SIG-M5 treated with dmso at 0.1 percent for 504 hours (cell line): ENCODE measurements at regions not wholly inside any gene's neighbourhood (a gene's known extent, or its start where the extent isn't known, plus 50 kb on each side); places are given as distances from the start of the nearest gene placed in this dataset.

ENCODE experiments used
- DNase-seq: peaks from one replicate; lab custom pipeline; 2025; ENCODE audit not compliant: unreplicated experiment; lab: John Stamatoyannopoulos, UW

DNA sequence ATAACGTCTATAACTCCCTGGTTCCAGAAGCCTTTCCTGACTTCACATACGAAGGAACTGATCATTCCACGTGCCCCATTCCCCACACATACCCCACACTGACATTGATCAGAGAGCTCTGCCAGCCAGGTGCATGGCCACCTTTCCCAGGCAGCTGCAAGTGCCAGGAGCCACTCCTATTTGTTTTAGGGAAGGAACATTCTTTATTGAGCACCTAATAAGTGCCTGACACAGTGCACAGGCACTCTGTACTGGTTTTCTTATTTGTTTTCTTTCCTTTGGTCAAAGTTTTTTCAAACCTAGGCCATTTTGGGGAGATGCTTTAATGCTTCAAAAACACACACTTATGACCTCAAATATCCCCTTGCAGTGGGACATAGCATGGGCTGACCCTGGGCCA lies 50.0 kb downstream of the PITPNM2 start:
- DNase-seq = no peak

DNA sequence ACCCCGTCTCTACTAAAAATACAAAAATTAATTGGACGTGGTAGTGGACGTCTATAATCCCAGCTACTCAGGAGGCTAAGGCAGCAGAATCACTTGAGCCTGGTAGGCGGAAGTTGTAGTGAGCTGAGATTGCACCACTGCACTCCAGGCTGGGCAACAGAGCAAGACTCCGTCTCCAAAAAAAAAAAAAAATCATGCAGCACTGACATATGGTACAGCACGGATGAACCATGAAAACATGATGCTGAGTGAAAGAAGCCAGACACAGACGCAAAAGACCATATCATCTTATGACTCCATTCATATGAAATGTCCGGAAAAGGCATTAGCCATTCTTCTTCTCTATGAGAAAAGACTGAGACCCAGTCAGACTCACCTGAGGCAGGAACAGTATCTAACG lies 50.4 kb downstream of the PITPNM2 start:
- DNase-seq = no peak

DNA sequence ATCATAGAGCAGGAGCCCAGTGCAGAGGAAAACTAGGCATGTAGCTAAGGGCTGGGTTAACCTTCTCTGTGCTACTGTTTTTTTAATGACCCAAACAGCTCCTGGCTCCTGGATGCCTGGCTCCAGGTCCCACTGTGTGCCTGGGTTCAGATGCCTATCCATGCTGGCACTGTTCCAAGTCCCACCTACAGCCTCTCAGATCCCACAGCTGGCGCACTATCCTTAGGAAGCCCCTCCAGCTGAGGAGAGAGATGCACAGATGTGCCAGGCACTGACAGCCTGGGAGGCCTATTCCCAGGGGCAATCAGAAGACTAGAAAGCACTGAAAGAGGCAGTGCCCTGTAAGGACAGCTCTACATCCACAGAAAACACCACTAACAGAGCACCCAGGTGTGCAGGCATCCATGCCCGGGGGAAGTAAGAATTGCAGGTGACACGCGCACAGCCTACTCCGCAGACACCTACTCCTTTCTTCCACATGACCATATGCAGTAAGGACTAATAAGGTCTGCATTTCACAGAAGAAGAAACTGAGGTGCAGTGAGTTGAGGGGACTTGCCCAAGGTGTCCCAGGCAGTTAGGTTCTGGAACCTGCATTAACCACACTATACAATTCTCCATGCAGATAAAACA lies 51.2 kb downstream of the PITPNM2 start:
- DNase-seq = no peak

DNA sequence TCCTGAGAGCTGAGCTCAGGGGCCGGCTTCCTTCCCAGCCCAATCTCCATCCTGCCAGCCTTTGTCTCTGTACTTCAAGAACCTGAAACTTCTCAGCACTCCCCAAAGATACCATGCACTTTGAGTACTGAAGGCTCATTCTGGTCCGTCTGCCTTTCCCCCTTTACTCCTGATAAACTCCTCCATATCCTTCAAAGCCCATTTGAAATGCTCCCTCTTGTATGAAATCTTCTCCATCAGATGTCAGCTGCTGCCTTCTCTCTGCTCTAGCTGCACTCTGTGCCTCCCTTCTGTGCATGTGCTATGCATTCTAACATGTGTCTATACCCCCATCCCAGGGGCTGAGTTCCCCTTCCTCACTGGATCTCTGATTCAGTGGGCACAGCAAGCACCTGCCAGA lies 52.1 kb downstream of the PITPNM2 start:
- no peak for DNase-seq

DNA sequence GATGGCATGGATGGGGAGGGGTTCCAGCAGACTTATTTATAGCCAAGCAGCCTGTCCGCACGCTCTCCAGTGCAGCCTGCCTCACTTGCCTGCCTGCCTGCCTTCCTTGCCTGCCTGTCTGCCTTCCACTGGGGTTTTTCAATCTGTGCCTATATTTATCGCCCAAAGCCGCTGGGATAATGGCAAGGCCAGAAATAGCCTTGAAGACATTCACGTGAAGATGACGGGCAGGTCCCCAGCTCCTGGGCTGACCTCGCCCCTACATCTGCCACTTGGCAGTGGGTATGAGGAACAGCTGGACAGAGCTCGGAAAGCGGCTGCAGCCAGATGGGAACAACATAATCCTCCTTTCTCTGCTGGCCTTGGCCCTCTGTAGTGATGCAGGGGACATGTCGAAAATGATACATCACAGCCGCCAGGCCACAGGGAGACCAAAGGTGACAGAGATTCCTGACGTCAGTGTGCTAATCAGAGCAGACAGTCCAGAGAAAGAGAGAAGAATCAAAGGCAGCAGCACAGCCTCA lies 53.3 kb downstream of the PITPNM2 start:
- DNase-seq = no peak

DNA sequence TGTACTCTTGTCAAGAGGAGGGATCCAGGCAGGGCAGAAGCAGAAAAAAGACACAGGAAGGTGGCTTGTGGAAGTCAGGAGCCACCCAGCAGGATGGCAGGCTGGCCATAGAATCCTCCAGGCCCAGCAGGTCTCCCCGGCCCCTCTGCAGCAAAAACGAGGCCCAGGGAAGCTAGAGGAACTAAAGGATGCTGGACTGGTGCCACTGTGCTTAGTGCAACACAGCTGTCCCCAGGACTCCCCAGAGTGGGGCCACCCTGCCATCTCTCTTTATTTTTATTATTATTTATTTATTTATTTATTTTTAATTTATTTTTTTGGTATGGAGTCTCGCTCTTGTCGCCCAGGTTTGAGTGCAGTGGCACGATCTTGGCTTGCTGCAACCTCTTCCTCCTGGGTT lies 54.1 kb downstream of the PITPNM2 start:
- DNase-seq = no peak

DNA sequence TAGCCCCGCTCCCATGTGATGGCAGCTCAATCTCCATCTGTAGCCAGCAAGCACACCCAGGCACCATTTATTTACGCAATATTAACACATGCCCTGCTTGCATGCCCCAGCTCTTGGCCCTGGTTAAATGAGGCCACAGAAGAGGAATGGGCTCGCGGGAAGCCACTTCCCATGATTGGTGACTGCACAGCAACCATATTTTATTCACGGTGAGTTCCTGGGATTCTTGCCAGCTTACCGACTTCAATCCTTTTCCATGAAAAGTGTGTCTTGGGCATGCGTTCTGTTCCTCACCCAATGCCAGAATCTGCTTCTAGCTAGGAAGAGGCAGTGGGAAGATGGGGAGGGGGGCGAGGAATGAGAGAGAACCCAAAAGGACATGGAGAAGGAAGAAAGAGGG lies 54.7 kb downstream of the PITPNM2 start:
- no peak for DNase-seq

DNA sequence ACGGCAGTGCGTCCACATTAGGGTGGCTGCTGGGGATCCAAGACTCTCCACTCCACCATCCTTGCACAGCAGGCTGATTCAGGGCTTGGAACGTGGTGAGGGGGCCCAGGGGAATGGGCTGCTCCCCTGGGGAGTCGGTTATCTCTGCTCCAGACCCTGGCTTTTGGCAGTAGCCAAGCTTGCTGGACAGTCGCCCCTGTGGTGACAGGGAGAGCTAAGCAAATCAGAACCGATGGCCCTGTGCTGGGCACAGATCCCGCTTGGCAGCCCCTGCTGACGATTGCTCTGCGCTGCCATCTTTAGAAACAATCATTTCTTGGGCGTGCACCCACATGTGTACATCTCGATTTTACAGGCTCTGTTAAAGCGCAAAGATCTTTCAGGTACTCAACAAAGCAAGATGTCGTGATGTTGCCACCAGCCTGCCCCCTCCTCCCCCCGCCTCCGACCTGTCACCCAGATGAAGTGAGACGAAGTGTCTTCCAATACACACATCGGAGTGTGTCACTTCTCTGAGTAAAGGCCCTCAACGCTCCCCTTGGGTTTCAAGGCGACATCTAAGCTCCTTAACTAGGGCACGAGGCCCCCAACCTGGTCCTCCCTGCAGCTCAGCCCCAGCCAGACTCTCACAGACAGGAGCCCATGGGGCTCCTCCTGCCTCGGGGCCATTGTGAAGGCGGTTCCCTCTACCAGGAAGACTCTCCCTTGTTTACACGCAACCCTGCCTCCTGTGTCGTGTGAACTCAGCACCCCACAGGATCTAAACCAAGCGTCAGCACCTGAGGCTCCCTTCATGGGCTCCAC lies 55.6 kb downstream of the PITPNM2 start:
- DNase-seq = no peak

DNA sequence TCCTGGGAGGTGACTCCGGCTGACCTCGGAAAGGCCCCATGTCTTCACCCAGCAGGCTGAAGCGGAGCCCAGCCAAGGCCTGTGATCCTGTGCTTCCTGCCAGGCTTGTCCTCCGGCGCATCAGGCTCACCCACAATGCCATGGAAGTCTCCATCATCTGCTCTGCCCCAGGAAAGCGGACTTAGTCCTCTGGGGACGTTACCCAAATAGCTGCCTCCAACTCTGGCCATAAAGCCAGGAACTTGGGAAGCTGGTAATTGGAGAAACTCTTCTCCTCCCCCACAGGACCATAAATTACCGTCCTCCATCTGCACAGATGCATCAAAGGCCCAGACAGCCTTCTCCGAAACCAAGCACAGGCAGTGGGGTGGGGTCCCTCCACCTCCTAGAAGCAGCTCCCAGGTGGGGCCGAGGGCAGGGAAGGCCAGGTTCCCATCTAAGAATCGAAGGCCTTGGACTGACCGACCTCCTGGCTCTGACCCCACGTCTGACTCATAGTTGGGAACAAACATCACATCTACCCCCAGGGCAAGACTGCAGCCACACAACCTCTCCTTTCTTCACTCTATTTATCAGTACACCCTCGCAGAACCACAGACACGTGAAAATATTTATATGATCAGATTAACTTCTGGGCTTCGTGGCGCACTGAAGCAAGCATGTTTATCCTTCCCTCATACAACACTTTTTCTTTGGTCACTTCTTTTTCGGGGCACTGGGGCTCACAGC lies 56.4 kb downstream of the PITPNM2 start:
- DNase-seq = peak; percentile 10

DNA sequence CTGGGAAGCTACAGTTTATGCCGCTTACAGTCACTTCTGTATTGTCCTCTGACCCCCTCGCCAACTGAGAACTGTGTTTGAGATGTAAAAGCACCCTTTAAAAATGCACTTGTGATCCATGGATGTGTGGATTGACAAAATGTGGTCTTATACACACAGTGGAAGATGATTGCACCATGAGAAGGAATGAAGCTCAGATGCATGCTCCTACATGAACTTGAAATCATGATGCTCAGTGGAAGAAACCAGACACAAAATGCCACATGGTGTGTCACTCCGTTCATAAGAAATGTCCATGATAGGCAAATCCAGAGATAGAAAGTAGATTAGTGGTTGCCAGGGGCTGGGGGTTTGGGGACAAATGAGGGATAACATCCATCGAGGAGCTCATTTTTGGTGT lies 58.0 kb downstream of the PITPNM2 start:
- DNase-seq = no peak

DNA sequence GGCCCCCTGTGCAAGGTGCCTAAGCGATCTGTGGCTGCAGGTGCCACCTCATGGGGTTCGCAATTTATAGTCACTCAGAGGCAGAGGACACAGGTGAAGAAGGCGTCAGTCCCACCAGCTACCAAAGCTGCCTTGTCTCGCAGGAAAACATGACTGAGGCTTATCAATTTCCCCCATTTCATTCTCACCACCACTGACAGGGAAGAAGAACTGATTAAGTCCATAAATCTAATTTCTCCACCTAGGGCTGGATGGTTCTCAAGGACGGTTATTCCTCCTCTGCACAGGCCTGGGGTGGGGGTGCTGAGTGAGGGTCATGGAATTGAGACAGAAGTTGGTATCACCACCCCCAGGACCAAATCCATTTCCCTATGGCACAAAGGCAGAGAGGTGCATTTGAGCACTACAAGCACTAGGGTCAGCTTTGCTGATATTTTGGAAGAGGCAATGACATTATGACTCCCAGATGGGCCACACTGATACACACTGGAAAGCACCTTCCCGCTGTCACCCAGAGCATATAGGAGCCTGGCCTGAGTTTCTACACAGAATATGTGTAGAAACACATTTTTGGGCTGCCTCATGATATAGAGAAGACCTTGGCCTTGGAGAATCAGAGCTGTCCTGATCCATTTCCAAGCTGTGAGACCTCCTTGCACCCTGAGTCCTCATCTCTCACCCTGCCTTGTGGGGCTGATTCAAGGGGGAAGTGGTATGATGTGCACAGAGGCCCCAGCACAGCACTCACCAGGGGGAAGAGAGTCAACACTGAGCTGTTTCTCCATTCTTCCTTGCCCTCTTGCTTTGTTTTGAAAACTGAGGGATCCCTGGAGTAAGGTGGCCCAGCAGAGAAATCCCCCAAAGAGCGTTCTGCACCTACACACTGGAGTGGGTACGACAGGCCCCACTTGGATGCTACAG lies 59.4 kb downstream of the PITPNM2 start:
- DNase-seq = peak; percentile 63

DNA sequence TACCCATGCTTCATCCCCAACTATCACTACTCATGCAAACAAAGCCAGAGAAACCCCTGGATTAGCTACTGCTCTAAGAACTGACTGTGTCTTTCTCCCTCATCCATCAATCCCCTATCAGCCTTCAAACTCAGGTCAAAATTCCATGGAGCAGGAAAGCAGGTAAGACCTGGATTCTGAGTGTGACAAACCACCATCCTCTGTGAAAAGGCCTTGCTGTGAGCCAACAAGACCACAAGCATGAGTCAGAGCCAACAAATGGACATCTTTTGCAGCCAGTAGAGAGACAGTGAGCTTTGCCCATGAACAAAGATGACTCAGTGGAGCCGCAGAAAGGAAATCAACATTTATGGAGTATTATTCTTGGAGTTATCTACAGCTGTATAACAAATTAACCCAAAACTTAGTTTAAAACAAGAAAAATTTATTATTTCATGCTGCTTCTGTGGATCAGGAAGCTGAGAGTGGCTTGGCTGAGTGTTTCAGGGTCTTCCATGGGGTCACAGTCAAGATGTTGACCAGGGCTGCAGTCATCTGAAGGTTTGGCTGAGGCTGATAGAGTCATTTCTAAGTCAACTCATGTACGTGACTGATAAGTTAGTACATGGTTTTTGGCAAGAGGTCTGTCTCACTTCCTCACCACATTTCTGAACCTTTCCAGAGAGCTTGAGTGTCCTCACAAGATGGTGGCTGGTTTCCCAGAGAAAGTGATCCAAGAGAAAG lies 61.1 kb downstream of the PITPNM2 start:
- peak; percentile 92 for DNase-seq

DNA sequence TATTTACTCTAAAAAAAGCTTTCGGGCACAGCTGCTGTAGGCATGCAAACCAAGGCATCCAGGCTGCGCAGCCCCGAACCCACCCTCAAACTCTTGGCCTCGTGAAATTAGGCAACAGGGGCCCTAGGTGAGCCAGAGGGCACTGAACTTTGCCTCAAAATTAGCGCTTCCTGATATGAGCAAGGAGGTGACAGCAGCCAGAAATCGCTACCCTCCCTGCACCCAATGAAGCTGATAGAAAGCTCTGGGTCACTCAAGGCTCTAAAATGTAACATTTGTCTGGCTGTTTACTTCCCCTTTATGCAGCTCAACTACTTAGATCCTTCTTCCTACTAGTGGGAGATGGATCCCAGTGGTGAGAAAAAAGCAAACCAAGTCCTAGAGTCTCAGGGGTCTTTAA lies 61.8 kb downstream of the PITPNM2 start:
- DNase-seq = peak; percentile 92

DNA sequence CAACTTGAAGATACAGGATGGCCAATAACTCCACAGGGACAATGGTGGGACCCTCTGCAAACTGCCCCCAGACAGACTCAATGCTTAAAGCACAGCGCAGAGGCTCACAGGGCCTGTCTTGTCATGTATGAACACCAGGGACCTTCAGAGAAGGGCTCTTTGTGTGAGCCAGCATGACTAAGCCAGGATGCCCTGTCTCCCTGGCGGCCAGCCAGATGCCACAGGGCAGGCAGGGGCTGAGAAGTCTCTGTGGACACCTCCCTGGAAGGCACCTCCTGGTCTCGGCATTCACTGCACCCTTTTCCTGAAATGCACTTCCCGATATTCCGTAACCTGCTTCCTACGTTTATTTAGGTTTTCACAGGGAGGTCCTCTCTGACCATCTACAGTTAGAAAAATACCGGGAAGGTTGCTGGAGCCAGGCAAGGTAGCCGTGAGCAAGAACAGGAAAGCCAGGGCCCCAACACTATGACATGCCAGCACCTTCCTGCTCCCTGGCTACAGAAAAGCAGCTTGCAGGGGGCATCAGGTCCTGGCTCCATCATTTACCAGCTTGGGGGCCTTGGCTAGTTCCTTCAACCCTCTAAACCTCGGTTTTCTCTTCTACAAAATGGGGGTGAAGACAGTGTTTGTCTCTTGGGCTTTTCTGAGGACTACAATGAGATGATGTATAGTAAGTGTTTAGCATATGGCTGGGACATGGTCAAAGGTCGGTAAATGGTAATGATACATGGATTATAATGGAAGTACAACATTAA lies 65.0 kb downstream of the PITPNM2 start:
- peak; percentile 10 for DNase-seq

DNA sequence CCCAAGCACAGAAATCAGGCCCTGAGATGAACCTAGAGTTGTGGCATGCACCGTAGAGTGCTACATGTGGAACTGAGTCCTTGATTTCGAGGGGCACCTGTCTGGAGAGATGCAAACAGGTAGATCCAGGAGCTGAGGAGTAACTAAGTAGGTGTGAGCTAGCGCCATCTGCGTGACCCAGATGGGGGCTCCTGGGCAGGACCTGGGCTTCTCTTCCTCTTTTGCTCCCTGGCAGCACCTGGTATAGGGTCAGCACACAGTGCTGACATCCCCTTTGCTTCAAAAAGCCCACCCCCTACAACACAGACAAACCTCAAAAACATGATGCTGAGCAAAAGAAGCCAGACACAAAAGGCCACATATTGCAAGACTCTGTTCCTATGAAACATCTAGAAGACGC lies 65.8 kb downstream of the PITPNM2 start:
- no peak for DNase-seq

DNA sequence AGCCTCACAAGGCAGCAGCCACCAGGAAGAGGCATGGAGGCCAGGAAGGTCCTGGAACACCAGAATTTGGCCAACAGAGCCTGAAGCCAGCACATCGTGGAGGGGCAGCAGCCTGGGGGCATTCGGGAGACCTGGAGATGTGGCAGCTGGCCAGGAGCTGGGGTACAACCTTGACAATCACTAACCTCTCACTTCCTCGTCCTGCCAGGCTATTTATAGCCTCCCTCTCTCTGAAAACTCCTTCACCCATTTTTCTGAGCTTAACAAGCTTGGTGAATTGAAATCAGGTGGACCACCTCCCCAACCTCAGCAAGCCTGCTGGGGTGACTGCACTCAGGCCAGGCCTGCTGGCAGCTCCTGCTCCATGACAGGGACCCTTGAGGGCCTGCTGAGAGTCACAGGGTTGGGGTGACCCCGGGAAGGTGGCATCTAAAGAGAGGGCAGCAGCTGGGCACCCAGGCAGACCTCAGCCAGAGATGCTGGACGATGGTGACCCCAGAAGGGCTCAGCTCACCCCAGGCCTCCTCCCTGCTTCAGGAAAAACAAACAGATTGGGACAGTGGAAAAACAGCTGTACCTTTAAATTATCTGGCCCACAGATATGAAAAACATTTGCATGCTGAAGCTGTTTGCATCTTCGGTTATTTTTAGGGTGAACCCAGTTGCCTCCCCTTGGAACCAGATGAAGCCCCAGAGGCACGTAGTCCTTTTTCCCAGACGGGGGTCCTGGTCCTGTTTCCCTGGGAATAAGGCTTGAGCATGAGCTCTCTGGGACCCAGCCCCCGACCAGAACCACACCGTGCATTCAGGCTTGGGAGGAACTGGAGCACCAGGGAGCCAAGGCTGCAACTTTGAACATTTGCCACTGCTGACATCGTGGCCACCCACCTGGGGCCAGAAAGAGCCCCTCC lies 67.0 kb downstream of the PITPNM2 start:
- no peak for DNase-seq

DNA sequence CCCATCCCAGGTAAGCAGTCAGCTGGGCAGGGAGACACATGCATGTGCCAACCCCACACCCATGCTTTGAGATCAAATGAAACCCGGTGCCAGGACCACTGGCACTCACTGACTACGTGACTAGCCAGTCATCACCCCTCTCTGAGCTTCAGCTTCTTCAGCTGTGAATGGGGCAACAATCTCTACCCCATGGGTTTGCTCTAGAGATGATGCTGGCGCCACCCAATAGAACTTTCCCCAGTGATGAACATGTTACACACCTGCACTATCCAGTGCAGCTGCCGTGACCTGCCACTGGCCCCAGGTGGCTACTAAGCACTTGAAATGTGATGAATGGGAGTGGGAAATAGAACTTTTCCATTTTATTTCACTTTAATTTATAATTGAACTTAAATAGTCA lies 70.3 kb downstream of the PITPNM2 start:
- DNase-seq = no peak

DNA sequence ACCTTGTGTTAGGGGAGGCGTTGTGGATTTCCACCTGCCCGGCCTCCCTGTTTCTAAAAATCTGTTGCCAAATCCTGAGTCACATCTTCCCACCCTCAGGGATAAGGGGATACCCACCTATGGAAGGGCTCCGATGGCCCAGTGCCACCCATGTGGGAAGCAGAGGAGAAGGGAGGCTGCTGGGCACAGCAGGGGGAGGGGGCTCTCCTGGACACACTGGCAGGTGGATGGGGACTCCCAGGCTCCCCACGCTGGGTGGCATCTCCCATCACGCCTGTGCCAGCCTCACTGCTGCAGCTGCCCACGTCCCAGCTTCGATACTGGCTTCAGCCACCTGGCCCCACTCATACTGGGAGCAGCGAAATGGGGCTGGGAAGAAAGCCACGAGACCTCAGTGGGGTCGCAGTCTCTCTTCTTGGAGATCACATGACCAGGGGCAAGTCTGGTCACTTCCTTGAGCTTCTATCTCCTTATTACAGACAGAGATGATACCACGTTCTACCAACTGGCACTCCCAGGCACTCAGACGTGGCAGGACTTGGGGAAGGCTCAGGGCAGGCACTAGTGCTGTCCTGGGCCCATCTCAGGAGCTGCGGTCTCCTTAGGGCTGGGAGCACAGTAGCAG lies 72.2 kb downstream of the PITPNM2 start:
- DNase-seq = no peak
